Left lobe of liver (tissue), 2 donors: ENCODE measurements at regions not wholly inside any gene's neighbourhood (a gene's known extent, or its start where the extent isn't known, plus 50 kb on each side); places are given as distances from the start of the nearest gene placed in this dataset.
"Not testable (repeated sequence)": the region's sequence is repeated elsewhere in the genome, so short reads cannot be mapped to it uniquely, and the experiment has no call there.

Source experiments
- ATAC-seq: fragments of 200-7000 bp; cut with Tn5 transposase; one replicate; pipeline ENCODE4 v1.9.1; 2020; ENCODE audit warnings: mild to moderate bottlenecking, moderate library complexity
- DNase-seq: peaks from one replicate; pipeline ENCODE4 v3.0.0-alpha.2; 2020; ENCODE audit warnings: low spot score
- donor health status: DM: no; HTN: no; CAD: no; lungs with moderate emphysema.
- donor health status: DM: no; HTN: yes; CAD: no.

DNA sequence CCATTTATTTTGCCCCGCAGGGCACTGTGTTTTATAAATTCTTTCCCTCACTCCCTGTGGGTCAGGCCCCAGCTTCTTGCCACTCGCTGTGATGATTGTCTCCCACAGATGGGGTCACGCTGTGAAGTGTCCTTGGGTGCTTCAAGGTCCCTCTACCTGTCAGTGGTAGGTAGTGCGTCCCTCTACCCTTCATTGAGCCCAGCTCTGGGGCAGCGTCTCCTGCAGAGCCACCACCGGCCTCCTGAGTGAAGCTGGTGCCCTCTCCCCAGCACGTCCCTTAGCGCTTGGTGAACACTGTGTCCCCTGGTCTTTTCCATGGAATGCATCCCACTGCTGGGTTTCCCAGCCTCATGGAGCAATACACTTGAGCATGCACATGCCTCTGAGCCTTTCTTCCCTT lies 108.2 kb downstream of the NRN1 start:
- DNase-seq, result no peak
- ATAC-seq, result no peak

DNA sequence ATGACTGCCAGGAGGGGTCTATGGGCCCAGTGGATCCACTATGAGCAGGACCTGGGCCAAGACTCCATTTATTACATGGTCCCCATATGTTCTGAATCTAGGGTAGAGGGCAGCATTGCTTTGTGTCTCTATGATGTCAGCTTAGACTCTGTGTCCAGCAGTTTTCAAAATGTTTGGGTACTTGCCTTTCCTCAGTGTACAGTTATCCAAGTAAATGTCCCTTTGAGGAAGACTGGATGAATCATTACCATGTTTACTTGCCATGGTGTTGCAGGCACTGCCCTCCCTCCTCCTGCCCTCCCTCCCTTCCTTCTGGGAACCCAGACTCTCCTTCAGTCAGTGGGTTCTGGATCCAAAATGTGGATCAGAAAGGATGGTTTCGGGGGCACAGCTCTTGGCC lies 108.6 kb downstream of the NRN1 start:
- no peak for DNase-seq
- no peak for ATAC-seq

DNA sequence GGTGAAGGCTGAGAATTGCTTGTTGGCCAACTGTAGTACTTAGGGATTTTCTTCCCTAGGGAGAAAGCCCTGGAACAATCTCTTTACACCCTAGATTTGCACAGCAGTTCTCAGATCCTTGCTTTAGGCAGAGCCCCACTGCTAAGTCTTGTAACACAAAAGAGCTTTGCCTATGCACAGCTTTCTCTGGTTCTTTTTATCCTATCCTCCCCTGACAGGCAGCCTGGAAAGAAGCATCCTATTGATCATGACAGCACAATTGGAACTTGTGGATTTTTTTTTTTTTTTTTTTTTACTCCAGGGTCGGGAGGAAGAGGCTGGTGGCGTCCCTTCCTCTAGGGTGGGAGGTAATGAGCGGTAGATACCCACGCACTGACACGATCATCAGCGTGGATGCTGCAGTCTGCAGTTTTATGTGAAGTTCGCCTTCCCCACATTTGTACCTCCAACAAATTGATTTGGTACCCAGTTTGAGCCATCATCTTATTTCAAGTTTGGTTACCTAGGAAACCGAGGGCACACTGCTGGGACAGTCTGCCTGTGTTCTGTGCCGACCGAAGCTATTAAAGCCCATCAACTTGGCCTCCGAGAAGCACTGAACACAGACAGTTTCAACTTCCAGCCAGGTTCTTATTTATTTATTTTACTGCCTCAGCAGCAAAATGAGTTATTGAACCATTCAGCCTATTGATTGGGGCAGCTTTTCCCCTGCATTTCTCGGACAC lies 110.1 kb downstream of the NRN1 start:
- no peak for ATAC-seq
- DNase-seq, result no peak

DNA sequence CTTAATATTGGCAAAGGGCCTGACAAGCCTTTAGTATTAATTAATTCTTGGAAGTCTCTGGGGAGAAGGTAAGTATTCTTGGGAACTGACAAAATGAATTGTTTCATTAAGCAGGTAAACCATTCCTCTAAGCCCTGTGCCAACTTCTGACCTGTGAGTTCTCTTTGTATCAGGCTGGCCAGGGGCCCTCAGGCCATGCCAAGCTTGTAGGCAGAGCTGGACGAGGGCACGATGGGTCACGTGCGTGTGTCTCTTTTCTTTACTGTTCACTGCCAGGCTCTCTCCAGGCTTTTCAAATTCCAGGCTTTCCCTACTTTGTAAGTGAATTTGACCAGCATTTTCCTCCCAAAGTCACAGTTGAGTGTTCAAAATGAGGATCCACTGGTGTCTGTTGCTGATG lies 112.4 kb downstream of the NRN1 start:
- ATAC-seq (no peak), DNase-seq (no peak)

DNA sequence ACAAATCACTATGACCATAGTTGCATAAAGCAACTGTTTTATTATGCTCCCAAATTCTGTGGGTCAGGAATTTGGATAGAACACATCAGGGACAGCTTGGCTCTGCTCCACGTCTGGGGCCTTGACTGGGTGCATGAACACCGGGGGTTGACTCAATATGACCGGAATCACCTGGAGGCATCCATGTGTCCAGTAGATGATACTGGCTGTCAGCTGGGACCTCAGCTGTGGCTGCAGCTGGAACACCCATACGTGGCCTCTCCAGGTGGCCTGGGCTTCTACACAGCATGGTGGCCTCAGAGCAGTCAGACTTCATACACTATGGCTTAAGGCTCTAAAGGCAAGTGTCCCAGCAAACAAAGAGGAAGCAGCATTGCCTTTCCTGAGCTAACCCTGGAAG lies 113.4 kb downstream of the NRN1 start:
- no peak for DNase-seq
- no peak for ATAC-seq

DNA sequence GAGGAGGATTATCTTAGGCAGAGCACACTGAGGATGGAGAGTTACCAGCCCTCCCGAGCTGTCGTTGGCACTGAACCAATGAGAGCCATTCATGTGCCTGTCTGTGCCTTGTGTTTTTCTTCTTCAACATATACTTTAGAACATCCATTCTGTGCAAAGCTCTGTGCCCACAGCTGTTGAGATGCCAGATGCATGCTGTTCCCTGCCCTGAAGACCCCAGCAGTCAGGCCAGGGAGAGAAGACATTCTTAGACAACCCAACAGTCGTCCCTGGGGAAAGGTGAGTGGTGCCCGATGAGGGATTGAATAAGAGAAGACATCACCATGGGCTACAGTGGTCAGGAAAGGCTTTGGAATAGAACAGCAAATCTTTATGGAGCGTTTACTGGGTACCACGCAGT lies 114.1 kb downstream of the NRN1 start:
- no peak for DNase-seq
- ATAC-seq, result no peak

DNA sequence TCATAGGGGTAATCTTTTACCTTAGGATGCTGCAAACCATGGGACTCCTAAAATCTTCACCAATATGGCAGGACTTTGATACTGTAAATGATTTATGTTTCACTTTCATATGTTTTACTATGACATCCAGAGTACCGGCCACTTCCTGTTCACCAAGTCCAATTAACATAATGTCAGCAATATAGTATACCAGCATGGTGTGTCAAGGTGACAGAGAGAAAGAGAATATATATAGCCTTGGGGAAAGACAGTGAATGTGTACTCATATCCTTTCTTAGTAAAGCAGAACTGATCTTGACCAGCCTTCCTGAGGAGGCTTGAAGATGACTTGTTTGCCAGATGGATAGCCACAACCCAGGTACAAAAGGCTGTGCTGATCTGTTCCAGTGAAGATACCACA lies 127.9 kb downstream of the NRN1 start:
- no peak for DNase-seq
- ATAC-seq, result no peak

DNA sequence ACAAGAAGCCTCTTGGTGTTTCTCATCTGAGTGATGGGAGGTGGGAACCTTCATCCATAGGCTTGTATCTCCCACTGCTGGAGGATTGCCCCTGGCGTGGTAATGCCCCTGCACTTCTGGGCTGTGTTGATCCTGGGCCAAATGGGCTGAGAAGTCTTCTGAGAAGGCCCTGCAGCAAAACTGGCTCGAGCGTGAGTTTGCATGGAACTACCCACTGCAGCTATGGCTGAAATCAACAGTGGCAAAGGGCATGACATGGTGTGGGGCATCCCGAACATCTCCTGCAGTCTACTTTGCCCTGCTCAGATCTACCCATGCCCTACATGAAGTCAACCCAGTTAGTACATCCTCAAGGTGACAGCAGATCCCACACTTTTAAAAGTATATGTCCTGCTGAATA lies 130.6 kb downstream of the NRN1 start:
- ATAC-seq (no peak), DNase-seq (no peak)

DNA sequence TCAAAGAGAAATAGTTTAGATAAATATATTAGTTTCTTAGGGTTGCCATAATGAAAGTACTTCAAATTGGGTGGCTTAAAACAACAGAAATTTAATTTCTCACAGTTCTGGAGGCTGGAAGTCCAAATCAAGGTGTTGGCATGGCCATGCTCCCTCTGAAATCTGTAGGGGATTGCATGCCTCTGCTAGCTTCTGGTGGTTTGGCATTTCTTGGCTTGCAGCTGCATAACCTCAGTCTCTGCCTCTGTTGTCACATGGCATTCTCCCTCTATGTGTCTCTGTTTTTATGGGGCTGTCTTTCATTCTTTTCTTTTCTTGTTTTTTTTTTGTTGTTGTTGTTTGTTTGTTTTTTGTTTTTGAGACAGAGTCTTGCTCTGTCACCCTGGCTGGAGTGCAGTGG lies 132.7 kb downstream of the NRN1 start:
- not testable (repeated sequence) for ATAC-seq, DNase-seq

DNA sequence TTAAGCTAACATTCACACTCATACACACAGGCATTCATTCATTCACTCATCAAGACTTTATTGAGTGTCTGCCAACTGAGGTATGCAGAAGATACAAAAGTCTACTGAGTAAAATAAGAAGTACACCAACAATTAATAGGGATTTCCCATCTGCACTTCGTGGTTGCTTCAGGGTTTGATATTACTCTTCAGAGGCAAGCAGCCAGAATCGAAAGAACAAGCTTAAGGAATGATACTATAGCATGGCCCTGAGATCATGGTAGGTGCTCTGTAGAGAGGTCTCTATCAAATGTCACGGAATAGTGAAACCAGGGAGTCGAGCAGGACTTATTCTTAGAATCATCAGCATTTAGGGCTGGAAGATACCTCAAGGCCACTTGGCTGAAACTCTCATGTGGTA lies 135.4 kb downstream of the NRN1 start:
- DNase-seq, result no peak
- no peak for ATAC-seq

DNA sequence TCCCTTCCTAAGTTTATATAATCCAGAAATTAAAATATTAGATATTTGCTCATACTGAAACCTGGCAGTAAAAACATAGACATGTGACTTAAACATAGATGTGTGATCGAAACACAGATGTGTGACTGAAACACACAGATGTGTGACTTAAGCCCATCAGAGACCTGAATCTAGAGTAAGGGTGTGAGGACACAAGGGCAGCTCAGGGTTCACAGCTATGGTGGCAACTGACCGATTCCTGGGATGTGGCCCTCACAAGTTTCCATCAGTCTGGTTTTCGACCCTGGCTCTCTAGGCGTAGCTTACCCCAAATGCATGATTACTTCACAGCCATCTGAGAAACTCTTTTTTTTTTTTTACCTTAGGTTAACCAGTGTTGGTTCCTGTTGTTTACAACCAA lies 137.0 kb downstream of the NRN1 start:
- DNase-seq, result no peak
- ATAC-seq, result no peak

DNA sequence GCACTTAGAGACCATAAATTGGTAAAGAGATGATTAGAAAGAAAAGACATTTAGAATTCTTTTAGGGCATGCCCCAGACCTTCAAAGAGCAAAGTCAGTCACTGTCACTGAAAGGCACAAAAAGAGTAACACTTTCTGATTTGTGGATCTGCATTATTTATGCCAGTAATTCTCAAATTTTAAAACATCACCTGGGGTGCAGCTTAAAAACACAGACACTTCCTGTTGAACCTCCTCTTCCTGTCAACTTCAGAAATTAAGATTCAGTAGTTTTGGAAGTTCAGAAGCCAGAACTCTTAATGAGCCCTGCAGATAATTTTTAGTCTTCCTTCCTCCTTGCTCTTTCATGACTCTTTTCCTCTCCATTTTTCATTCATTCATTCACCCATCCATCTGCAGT lies 137.5 kb downstream of the NRN1 start:
- no peak for DNase-seq
- no peak for ATAC-seq

DNA sequence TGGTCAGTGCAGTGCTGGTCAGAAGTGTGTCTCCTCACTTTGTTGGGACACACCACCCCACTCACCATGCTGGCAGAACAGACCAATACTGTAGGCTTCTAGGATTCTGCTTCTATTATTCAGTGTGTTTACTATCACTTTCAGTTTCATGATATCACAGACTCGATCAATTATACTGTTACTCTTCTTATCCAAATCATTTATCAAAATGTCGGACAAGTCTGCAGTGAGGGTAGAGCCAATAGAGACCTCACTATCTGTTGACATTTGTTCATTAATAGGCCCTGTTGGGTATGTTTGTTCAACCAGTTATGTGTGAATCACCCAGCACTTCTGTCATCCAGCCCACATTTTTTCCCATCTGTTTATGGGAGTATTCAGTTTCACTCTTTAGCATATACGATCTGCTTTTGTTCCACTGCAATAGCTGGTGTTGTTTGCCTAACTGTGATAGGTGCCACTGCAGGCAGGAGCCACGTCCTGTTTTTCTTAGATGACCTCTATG lies 140.1 kb downstream of the NRN1 start:
- DNase-seq, result no peak
- peak; percentile 48 for ATAC-seq

DNA sequence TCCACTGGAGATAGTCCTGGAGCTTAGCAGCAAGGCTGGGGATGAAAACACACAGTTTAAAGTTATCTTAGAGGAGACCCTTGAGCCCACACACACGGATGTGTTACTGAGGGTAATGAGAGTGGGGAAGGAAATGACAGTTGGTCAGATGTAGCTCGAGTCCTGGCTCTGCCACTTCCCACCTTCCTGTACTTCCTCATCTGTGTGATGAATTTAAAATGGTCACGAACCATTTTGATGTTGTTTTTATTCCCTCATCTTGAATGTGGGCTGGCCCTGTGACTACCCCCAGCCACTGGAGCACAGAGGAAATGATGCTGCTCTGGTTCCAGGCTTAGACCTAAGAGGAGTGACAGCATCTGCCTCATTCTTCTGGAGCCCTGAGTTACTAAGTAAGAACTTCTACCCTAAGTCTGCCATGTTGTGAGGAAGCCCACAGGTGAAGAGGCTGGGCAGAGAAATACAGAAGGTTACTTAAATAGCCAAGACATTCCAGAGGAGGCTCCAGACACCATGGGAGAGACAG lies 141.2 kb downstream of the NRN1 start:
- DNase-seq, result no peak

DNA sequence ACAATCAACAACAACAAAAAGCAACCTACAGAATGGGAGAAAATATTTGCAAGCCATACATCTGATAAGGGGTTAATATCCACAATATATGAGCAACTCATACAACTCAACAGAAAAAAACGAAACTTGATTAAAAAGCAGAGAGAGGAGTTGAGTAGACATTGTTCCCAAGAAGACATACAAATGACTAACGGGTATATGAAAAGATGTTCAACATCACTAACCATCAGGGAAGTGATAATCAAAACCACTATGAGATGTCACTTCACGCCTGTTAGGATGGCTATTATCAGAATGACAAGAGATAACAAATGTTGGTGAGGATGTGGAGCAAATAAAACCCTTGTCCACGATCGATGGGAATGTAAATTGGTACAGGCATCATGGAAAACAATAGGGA lies 145.9 kb downstream of the NRN1 start:
- DNase-seq, result no peak
- ATAC-seq, result no peak

More for the DNA sequence above, 141.2 kb downstream of the NRN1 start:
- no peak for ATAC-seq

DNA sequence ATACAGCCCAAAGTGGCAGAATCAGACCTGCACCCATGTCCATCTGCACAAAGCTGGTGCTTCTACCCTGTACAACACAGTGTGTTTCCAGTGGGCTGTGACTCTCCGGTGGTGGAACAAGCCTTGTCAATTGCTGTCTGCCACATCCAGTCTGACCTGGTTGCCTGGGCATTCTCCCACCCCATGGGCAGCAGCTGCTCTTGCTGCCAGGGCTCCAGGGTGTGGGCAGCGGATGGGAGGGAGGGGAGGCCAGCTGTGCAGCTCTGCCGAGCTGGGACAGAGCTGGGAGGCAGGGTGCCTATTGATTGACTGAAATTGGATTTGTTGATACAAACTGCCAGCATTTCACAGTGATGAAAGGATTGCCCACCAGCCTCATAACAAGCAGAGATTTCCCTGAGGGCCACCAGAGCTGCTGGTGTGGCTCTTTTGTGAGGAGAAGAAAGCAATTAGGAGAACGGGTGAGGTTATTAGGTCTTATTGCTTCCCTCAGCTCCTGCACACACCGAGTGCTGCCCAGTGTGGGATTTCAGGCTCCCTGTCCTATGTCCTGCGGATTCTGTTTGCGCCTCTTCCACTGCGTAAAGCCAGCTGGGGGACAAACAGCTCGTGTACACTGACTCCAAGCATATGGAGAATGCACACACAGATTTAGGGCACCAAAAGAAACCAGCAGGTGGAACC lies 150.8 kb downstream of the NRN1 start:
- ATAC-seq (no peak), DNase-seq (no peak)

DNA sequence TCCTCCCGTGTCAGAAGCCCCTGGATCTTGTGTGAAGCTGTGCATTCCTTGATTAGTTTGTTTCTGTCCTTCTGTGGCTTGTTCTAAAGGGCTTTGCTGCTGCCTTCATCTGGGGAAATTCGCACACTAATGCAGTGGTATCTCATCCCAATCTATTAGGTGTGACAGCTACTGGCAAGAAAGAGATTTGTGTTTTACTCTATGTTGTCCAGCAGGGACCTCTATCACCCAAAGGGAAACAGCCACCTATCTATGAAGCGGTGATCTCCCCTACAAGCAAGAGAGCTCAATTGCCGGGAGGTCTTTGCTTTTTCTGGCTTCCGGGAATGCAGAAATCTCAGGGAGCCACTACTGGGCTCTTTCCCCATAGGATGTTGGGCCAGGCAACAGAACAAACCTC lies 151.8 kb downstream of the NRN1 start:
- ATAC-seq, result no peak

DNA sequence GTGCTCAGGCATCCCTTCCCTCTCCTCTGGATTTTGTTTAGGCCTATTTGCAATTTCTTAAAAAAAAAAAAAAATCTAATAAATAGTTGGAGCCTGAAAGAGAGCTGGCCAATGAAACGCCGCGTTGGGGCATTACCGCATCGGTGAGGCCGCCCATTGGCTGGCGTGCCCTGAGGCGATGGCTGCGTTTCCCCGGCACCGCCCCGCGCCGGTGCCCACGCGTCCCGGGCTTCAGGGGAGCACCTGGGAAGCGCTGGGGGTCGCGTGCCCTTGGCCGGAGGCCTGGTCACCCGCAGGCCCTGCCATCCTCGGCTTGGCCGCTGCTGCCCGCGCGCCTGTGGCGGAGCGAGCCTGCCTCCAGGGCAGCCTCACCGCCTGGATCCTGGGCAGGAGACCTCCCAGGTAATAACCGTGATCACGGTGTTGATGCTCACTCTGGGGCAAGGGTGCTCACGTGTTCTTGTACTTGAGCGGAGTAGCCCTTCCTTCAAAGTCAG lies 155.4 kb downstream of the NRN1 start:
- ATAC-seq, result peak; percentile 49

More for the DNA sequence above, 151.8 kb downstream of the NRN1 start:
- no peak for DNase-seq

DNA sequence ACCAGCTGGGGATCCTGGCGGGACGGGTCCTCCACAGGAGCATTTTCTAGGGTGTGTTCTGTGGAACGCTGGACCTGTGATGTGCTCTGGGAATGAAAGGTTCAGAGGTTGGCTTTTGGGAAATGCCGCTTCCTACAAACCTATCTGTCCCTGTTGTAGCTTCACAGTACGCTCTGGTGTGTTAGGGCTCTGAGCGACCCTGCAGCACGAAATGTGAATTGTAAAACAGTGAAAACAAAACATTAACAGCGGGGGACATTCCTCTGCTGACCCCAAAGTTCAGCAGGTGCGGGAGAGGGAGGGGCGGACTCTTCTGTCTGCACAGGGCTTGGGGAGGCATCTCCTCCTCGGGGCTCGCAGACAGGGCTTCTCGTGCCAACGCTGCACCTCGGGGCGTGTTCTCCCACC lies 155.9 kb downstream of the NRN1 start:
- ATAC-seq (no peak), DNase-seq (no peak)

More for the DNA sequence above, 155.4 kb downstream of the NRN1 start:
- no peak for DNase-seq

DNA sequence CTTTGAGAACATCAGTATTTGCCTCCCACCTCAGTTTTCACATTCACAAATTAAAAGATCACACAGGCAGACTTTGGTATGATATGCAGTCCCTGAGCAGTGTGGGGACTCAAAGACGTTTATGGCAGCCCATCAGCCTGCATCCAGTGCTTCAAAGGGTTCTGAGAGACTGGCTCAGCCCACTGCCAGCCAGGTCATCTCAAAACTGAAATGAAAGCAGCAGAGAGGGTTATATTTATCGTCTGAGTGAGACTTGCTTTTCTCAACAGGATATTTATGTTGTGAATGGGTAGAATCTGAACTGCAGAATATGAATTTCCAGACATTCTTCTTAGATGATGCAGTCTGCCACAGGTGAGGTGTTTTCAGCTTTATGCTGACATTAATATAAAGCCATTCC lies 159.8 kb downstream of the NRN1 start:
- ATAC-seq (no peak), DNase-seq (no peak)

DNA sequence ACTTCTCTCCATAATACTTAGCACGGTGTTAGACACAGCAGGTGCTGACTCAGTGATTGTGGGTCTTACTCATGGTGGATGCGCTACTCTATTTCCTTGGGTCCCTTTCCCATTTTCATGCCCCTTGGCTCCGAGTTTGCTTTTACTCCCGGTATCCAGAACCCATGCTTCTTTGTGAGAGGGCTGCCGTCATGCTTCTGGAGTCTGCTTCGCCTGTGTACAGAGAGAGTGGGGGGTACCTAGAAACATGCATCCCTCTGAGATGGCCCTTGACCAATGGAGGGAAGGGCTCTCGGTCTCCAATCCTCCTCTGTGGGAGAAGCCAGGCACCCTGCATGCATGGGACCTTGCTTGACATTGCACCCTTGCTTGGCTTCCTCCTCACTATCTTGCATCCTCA lies 160.4 kb downstream of the NRN1 start:
- DNase-seq, result no peak
- ATAC-seq, result no peak

DNA sequence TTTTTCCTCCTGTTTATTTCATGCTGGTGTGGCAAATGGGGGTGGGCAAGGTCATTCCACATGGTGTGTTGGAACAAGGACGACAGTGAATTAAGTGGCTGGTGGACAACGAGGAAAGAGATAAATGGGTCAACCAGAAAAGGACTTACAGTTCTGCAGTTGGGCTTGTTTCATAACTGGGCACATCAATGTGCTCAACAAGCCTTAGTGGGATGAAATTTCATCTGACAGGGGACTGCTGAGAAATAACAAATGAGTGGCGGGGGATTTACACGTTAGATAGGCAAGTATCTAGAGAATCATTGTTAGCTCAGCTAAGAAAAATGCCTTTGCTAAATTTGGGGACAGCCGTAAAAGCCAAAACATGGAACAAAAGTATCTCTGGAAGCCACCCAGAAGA lies 163.6 kb downstream of the NRN1 start:
- DNase-seq (no peak), ATAC-seq (no peak)
